H1 (cell line): ENCODE measurements at regions not wholly inside any gene's neighbourhood (a gene's known extent, or its start where the extent isn't known, plus 50 kb on each side); places are given as distances from the start of the nearest gene placed in this dataset.

Experiments
- CTCF ChIA-PET: fragments of 300-600 bp; sonication (Branson Sonifier 250); formaldehyde crosslinking; loops from one replicate; lab custom pipeline; 2021; ENCODE audit not compliant: partially characterized antibody; lab: Charles Lee
- POLR2A ChIA-PET: fragments of 300-600 bp; sonication (Branson Sonifier 250); formaldehyde crosslinking; loops from one replicate; lab custom pipeline; 2021; ENCODE audit warnings: inconsistent platforms; ENCODE audit not compliant: partially characterized antibody; lab: Charles Lee
- DNase-seq, 2 experiments: peaks; one replicate each; pipeline versions ENCODE4 v3.0.0 to v3.0.0-alpha.2; 2010 to 2022; ENCODE audit warnings: low spot score in 2 of 2, low read depth in 1 of 2, mixed read lengths in 1 of 2
- FAIRE-seq: peaks from 2 replicates; lab custom pipeline; 2011; peaks lifted over from hg19 to GRCh38; lab: Jason Lieb, UNC
- H2AFZ ChIP-seq: 2 replicates; pipeline ENCODE4 v1.8.1; 2012; ENCODE audit warnings: low read length, inconsistent platforms
- H2AK5ac ChIP-seq: 2 replicates; pipeline ENCODE4 v1.6.1; 2013; ENCODE audit warnings: low read depth, low read length
- H2BK120ac ChIP-seq: replicated peaks from 2 replicates; pipeline ENCODE3; 2013; ENCODE audit warnings: low read depth, low read length, inconsistent platforms
- H2BK12ac ChIP-seq: 2 replicates; pipeline ENCODE4 v1.6.1; 2013; ENCODE audit warnings: low read depth, low read length
- H2BK15ac ChIP-seq: 2 replicates; pipeline ENCODE4 v1.6.1; 2013; ENCODE audit warnings: low read length
- H2BK20ac ChIP-seq: 2 replicates; pipeline ENCODE4 v1.6.1; 2013; ENCODE audit warnings: low read length
- H2BK5ac ChIP-seq: 2 replicates; pipeline ENCODE4 v1.6.1; 2013; ENCODE audit warnings: low read depth, low read length
- H3K14ac ChIP-seq: 2 replicates; pipeline ENCODE4 v1.6.1; 2013; ENCODE audit warnings: inconsistent platforms; ENCODE audit not compliant: insufficient read length
- H3K18ac ChIP-seq: 2 replicates; pipeline ENCODE4 v1.6.1; 2013; ENCODE audit warnings: low read length; ENCODE audit errors: extremely low read depth
- H3K23ac ChIP-seq: 2 replicates; pipeline ENCODE4 v1.6.1; 2013; ENCODE audit warnings: inconsistent platforms; ENCODE audit not compliant: insufficient read length
- H3K23me2 ChIP-seq: 2 replicates; pipeline ENCODE4 v1.6.1; 2013; ENCODE audit warnings: low read depth, low read length
- H3K27ac ChIP-seq: 2 replicates; pipeline ENCODE4 v1.6.1; 2011; ENCODE audit warnings: low read depth, low read length, inconsistent platforms
- H3K27me3 ChIP-seq, 4 experiments: replicated peaks in 1 of 4; 1 replicate in 1 of 4; 2 replicates in 3 of 4; pipeline versions ENCODE4 v1.6.1 to v1.8.1; 2011 to 2013; ENCODE audit warnings: low read length in 3 of 4, mild to moderate bottlenecking in 3 of 4, inconsistent platforms in 2 of 4, mixed read lengths in 2 of 4, moderate library complexity in 1 of 4; ENCODE audit not compliant: control insufficient read depth in 3 of 4, insufficient read depth in 3 of 4; ENCODE audit errors: extremely low read depth in 1 of 4
- H3K36me3 ChIP-seq, 4 experiments: 2 replicates each; pipeline versions ENCODE4 v1.6.1 to v1.8.1; 2011 to 2013; ENCODE audit warnings: mild to moderate bottlenecking in 4 of 4, low read length in 3 of 4, moderate library complexity in 2 of 4, control low read depth in 1 of 4, inconsistent platforms in 1 of 4; ENCODE audit not compliant: insufficient read depth in 4 of 4, control insufficient read depth in 2 of 4
- H3K4ac ChIP-seq: replicated peaks from 2 replicates; pipeline ENCODE3; 2013; ENCODE audit warnings: low read length, low read depth, mixed read lengths, inconsistent platforms; ENCODE audit not compliant: insufficient read length
- H3K4me1 ChIP-seq, 4 experiments: replicated peaks in 1 of 4; 1 replicate in 1 of 4; 2 replicates in 3 of 4; pipeline versions ENCODE4 v1.6.1 to v1.8.1; 2011 to 2013; ENCODE audit warnings: low read length in 3 of 4, inconsistent platforms in 2 of 4, mixed read lengths in 1 of 4; ENCODE audit not compliant: insufficient read depth in 4 of 4, control insufficient read depth in 3 of 4
- H3K4me2 ChIP-seq, 2 experiments: 2 replicates each; pipeline versions ENCODE4 v1.6.1 to v1.8.1; 2011 to 2013; ENCODE audit warnings: low read depth in 2 of 2, low read length in 2 of 2, control low read depth in 1 of 2, inconsistent platforms in 1 of 2, mild to moderate bottlenecking in 1 of 2; ENCODE audit not compliant: insufficient read depth in 1 of 2
- H3K4me3 ChIP-seq, 4 experiments: fragments of 200-600, 300-600 bp in 1 of 4; sonication (generic), shearing (Covaris generic), sonication (Bioruptor Twin) in 1 of 4; 2 replicates each; pipeline versions ENCODE4 v1.5.1 to v1.8.1; 2011 to 2016; ENCODE audit warnings: low read length in 4 of 4, low read depth in 3 of 4, control low read depth in 2 of 4, inconsistent platforms in 2 of 4, mild to moderate bottlenecking in 2 of 4, mixed read lengths in 1 of 4, moderate library complexity in 1 of 4; ENCODE audit not compliant: insufficient read depth in 2 of 4; ENCODE audit errors: extremely low read depth in 1 of 4
- H3K56ac ChIP-seq: replicated peaks from 2 replicates; pipeline ENCODE3; 2013; ENCODE audit warnings: low read depth, mild to moderate bottlenecking, mixed read lengths, low read length, inconsistent platforms; ENCODE audit not compliant: insufficient read length
- H3K79me1 ChIP-seq: 2 replicates; pipeline ENCODE4 v1.6.1; 2013; ENCODE audit warnings: low read depth, low read length, control low read depth
- H3K79me2 ChIP-seq, 2 experiments: 2 replicates each; pipeline versions ENCODE4 v1.6.1 to v1.8.1; 2012 to 2013; ENCODE audit warnings: low read length in 2 of 2, mild to moderate bottlenecking in 2 of 2, inconsistent platforms in 1 of 2; ENCODE audit not compliant: insufficient read depth in 2 of 2, control insufficient read depth in 1 of 2
- H3K9ac ChIP-seq, 4 experiments: replicated peaks in 1 of 4; 1 replicate in 1 of 4; 2 replicates in 3 of 4; pipeline versions ENCODE4 v1.6.1 to v1.8.1; 2011 to 2013; ENCODE audit warnings: low read depth in 3 of 4, low read length in 3 of 4, control low read depth in 2 of 4, mild to moderate bottlenecking in 2 of 4, moderate library complexity in 2 of 4, inconsistent platforms in 1 of 4; ENCODE audit errors: extremely low read depth in 1 of 4
- H3K9me3 ChIP-seq, 2 experiments: 2 replicates each; pipeline versions ENCODE4 v1.6.1 to v1.8.1; 2012 to 2013; ENCODE audit warnings: mild to moderate bottlenecking in 2 of 2, moderate library complexity in 2 of 2, control low read depth in 1 of 2, inconsistent platforms in 1 of 2, low read depth in 1 of 2, low read length in 1 of 2, mixed read lengths in 1 of 2; ENCODE audit not compliant: insufficient read depth in 2 of 2
- H4K20me1 ChIP-seq, 2 experiments: replicated peaks in 1 of 2; 2 replicates each; pipeline versions ENCODE3 to v1.8.1; 2011 to 2013; ENCODE audit warnings: inconsistent platforms in 2 of 2, low read length in 2 of 2, mild to moderate bottlenecking in 1 of 2; ENCODE audit not compliant: insufficient read depth in 2 of 2, control insufficient read depth in 1 of 2
- H4K5ac ChIP-seq: 2 replicates; pipeline ENCODE4 v1.6.1; 2013; ENCODE audit warnings: low read length, low read depth, mixed read lengths, inconsistent platforms; ENCODE audit not compliant: insufficient read length
- H4K8ac ChIP-seq: 2 replicates; pipeline ENCODE4 v1.8.0; 2013; ENCODE audit warnings: mild to moderate bottlenecking, moderate library complexity, low read length, inconsistent platforms; ENCODE audit not compliant: insufficient read depth; ENCODE audit errors: extremely low read depth
- H4K91ac ChIP-seq: replicated peaks from 2 replicates; pipeline ENCODE3; 2013; ENCODE audit warnings: low read length, mixed read lengths, inconsistent platforms; ENCODE audit not compliant: insufficient read length
- CBX8 ChIP-seq: fragments of 300-800, 300-1000 bp; sonication (generic); IDR thresholded peaks from 2 replicates; pipeline ENCODE4 v1.7.1; 2016; ENCODE audit warnings: low read depth, low read length, borderline replicate concordance
- RXRA ChIP-seq: IDR thresholded peaks from 2 replicates; pipeline ENCODE4 v1.6.1; 2011; ENCODE audit warnings: low read depth, mild to moderate bottlenecking, low read length, moderate library complexity; ENCODE audit not compliant: insufficient read depth
- SAP30 ChIP-seq: fragments of 300-600 bp; sonication (generic); IDR thresholded peaks from 2 replicates; pipeline ENCODE4 v1.7.1; 2012; ENCODE audit warnings: low read length, moderate library complexity, mild to moderate bottlenecking, inconsistent platforms; ENCODE audit not compliant: insufficient read depth, insufficient replicate concordance
- SIRT6 ChIP-seq: IDR thresholded peaks from one replicate; pipeline ENCODE4 v1.7.1; 2012; ENCODE audit warnings: low read length, inconsistent platforms
- TBP ChIP-seq: IDR thresholded peaks from 2 replicates; pipeline ENCODE4 v1.6.1; 2011; ENCODE audit warnings: low read depth, low read length, improper control_type of control experiment
- WGBS, 2 experiments: shearing (Covaris generic) in 1 of 2; methylation state at CpG; one replicate each; pipeline versions ENCODE4 v1.1.6 to v1.1.7; 2013 to 2015; ENCODE audit warnings: low lambda C conversion rate in 2 of 2, mixed read lengths in 2 of 2, inconsistent platforms in 1 of 2, low coverage in 1 of 2, missing lambda C conversion rate in 1 of 2; ENCODE audit not compliant: insufficient replicate concordance in 2 of 2, insufficient coverage in 1 of 2, insufficient read length in 1 of 2; ENCODE audit errors: extremely low coverage in 1 of 2, missing lambda C conversion rate in 1 of 2; 5-methylcytosine and 5-hydroxymethylcytosine counted together
- TF ChIP-seq, protein P1 (sequence below): IDR thresholded peaks from 2 replicates; pipeline ENCODE4 v1.6.1; 2011; ENCODE audit warnings: low read length, improper control_type of control experiment

DNA sequence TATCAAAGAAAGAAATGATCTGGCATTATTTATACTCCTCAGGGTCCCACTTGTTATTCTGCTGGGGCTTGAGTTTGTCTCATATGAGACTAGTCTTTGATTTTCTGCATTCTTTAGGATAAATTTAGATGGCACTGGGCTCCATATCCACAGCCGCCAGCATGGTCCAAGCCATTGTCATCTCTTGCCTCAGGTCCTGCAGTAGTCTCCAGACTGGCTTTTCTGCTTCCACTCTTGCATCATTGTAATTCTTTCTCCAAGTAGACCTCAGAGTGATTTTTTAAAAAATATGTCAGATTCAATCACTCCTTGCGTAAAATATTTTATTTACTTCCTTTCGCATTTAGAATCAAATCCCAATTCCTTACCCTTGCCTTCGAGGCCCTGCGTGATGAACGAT lies 50.4 kb upstream of the ST3GAL6 start:
- H2AFZ ChIP-seq: no peak overlapping the region
- no peaks in the 10 kb centered on the region for H3K9me3 ChIP-seq
- H3K14ac ChIP-seq: no peak overlapping the region
- no peak overlapping the region for H2BK12ac ChIP-seq
- no peak overlapping the region for H3K4ac ChIP-seq
- no peak overlapping the region for H2BK20ac ChIP-seq
- H2AK5ac ChIP-seq: no peak overlapping the region
- H3K4me3 ChIP-seq: no peak overlapping the region
- H4K20me1 ChIP-seq: no peaks in the 10 kb centered on the region
- no peak for FAIRE-seq
- H3K27ac ChIP-seq: no peak overlapping the region
- H3K36me3 ChIP-seq: no peaks in the 10 kb centered on the region
- no peaks in the 10 kb centered on the region for H3K79me1 ChIP-seq
- no peak overlapping the region for H3K56ac ChIP-seq
- no peak overlapping the region for H3K9ac ChIP-seq
- no peaks in the 10 kb centered on the region for H3K27me3 ChIP-seq
- H3K23me2 ChIP-seq: no peaks in the 10 kb centered on the region
- H2BK120ac ChIP-seq: no peak overlapping the region
- CTCF ChIA-PET: no interaction called here
- H2BK15ac ChIP-seq: no peak overlapping the region
- DNase-seq: no peak
- H3K18ac ChIP-seq: no peak overlapping the region
- POLR2A ChIA-PET: no interaction called here
- H3K23ac ChIP-seq: no peak overlapping the region
- no peak overlapping the region for H4K91ac ChIP-seq
- no peak overlapping the region for H3K4me2 ChIP-seq
- H3K4me1 ChIP-seq: no peaks in the 10 kb centered on the region; a peak in 3 of 7 replicates
- H2BK5ac ChIP-seq: no peak overlapping the region
- no peak overlapping the region for H4K5ac ChIP-seq
- no peaks in the 10 kb centered on the region for H3K79me2 ChIP-seq
- 96% methylated on average over 6 of the region's 6 CpGs; no CpG with 5 or more reads in 1 of the 2 experiments for WGBS, 2 experiments
- H4K8ac ChIP-seq: no peak overlapping the region
- TF ChIP-seq SAP30 (no peak), RXRA (no peak), SIRT6 (no peak), TBP (no peak), CBX8 (no peak)
- TF ChIP-seq, protein P1, sequence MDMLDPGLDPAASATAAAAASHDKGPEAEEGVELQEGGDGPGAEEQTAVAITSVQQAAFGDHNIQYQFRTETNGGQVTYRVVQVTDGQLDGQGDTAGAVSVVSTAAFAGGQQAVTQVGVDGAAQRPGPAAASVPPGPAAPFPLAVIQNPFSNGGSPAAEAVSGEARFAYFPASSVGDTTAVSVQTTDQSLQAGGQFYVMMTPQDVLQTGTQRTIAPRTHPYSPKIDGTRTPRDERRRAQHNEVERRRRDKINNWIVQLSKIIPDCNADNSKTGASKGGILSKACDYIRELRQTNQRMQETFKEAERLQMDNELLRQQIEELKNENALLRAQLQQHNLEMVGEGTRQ: no peak
